Ishikawa (cell line): ENCODE measurements at regions not wholly inside any gene's neighbourhood (a gene's known extent, or its start where the extent isn't known, plus 50 kb on each side); places are given as distances from the start of the nearest gene placed in this dataset.

Experiments used
- CREB1 ChIP-seq: IDR thresholded peaks from 2 replicates; pipeline ENCODE4 v1.6.1; 2012; ENCODE audit warnings: low read depth
- EP300 ChIP-seq: IDR thresholded peaks from 2 replicates; pipeline ENCODE4 v1.6.1; 2012; ENCODE audit warnings: borderline replicate concordance
- FOXM1 ChIP-seq: IDR thresholded peaks from 2 replicates; pipeline ENCODE4 v1.6.1; 2012; ENCODE audit warnings: low read depth, borderline replicate concordance
- MAX ChIP-seq: IDR thresholded peaks from 2 replicates; pipeline ENCODE4 v1.6.1; 2012
- REST ChIP-seq: IDR thresholded peaks from 2 replicates; pipeline ENCODE4 v1.6.1; 2012; ENCODE audit warnings: low read depth, mild to moderate bottlenecking
- TAF1 ChIP-seq: IDR thresholded peaks from 2 replicates; pipeline ENCODE4 v1.6.1; 2012; ENCODE audit warnings: low read depth, mild to moderate bottlenecking
- TCF12 ChIP-seq: IDR thresholded peaks from 2 replicates; pipeline ENCODE4 v1.6.1; 2012; ENCODE audit warnings: low read depth
- YY1 ChIP-seq: IDR thresholded peaks from 2 replicates; pipeline ENCODE4 v1.6.1; 2012; ENCODE audit warnings: low read depth
- ZBTB7A ChIP-seq: IDR thresholded peaks from 2 replicates; pipeline ENCODE4 v1.6.1; 2012; ENCODE audit warnings: low read depth

GRCh38 chr11:15843309-15843872 is 513.0 kb downstream of the SOX6 start:
- no peak for TF ChIP-seq ZBTB7A
- no peak for TF ChIP-seq YY1
- no peak for TF ChIP-seq REST
- TF ChIP-seq FOXM1 = no peak
- peak; percentile 40; the same call in 1 of the 2 replicates for TF ChIP-seq MAX
- no peak for TF ChIP-seq CREB1
- no peak for TF ChIP-seq TAF1
- no peak for TF ChIP-seq TCF12
- TF ChIP-seq EP300 = peak; percentile 55; the same call in 1 of the 2 replicates
